SK-N-SH treated with all-trans-retinoic acid at 6 μM for 48 hours (cell line): ENCODE measurements at regions not wholly inside any gene's neighbourhood (a gene's known extent, or its start where the extent isn't known, plus 50 kb on each side); places are given as distances from the start of the nearest gene placed in this dataset.

Experiments used
- ARNTL ChIP-seq: fragments of 450-650 bp; formaldehyde crosslinking; IDR thresholded peaks from 2 replicates; pipeline ENCODE4 v1.5.0; 2020; ENCODE audit warnings: low read depth, mild to moderate bottlenecking, moderate library complexity, borderline replicate concordance
- BACH2 ChIP-seq: fragments of 250-450 bp; sonication (Bioruptor Pico); IDR thresholded peaks from 2 replicates; pipeline ENCODE4 v1.9.0; 2021; ENCODE audit warnings: mild to moderate bottlenecking, borderline replicate concordance
- CREB5 ChIP-seq: fragments of 250-450 bp; sonication (Bioruptor Pico); IDR thresholded peaks from 2 replicates; pipeline ENCODE4 v1.5.1; 2020; ENCODE audit warnings: low read depth, mild to moderate bottlenecking, moderate library complexity
- ESRRG ChIP-seq: fragments of 250-450 bp; sonication (Bioruptor Pico); IDR thresholded peaks from 2 replicates; pipeline ENCODE4 v1.6.1; 2021; ENCODE audit warnings: mild to moderate bottlenecking
- PATZ1 ChIP-seq: fragments of 250-450 bp; sonication (Bioruptor Pico); IDR thresholded peaks from 2 replicates; pipeline ENCODE4 v1.8.0; 2020; ENCODE audit warnings: mild to moderate bottlenecking, moderate library complexity, borderline replicate concordance
- PPARA ChIP-seq: fragments of 250-450 bp; sonication (Bioruptor Pico); IDR thresholded peaks from 2 replicates; pipeline ENCODE4 v1.5.0; 2020; ENCODE audit warnings: mild to moderate bottlenecking, borderline replicate concordance
- TSHZ2 ChIP-seq: fragments of 250-450 bp; sonication (Bioruptor Pico); IDR thresholded peaks from 2 replicates; pipeline ENCODE4 v1.5.0; 2020; ENCODE audit warnings: mild to moderate bottlenecking, moderate library complexity
- ZFP30 ChIP-seq: fragments of 450-650 bp; formaldehyde crosslinking; IDR thresholded peaks from 2 replicates; pipeline ENCODE4 v1.5.0; 2022; ENCODE audit warnings: mild to moderate bottlenecking, moderate library complexity
- ZNF565 ChIP-seq: fragments of 450-650 bp; formaldehyde crosslinking; conservative IDR thresholded peaks from 2 replicates; pipeline ENCODE4 v1.5.0; 2020; ENCODE audit warnings: low read depth, mild to moderate bottlenecking, moderate library complexity
- ZNF70 ChIP-seq: fragments of 450-650 bp; formaldehyde crosslinking; IDR thresholded peaks from 2 replicates; pipeline ENCODE4 v1.5.0; 2020; ENCODE audit warnings: mild to moderate bottlenecking, moderate library complexity

- no peak for TF ChIP-seq PATZ1 (CRISPR knock-in tag)
- TF ChIP-seq ARNTL = no peak
- TF ChIP-seq ESRRG = no peak
- no peak for TF ChIP-seq ZNF565 (CRISPR knock-in tag)
- no peak for TF ChIP-seq CREB5 (CRISPR knock-in tag)
- no peak for TF ChIP-seq BACH2 (CRISPR knock-in tag)
- no peak for TF ChIP-seq ZFP30 (CRISPR knock-in tag)
- TF ChIP-seq ZNF70 (CRISPR knock-in tag) = no peak
- no peak for TF ChIP-seq PPARA (CRISPR knock-in tag)
- no peak for TF ChIP-seq TSHZ2 (CRISPR knock-in tag)
Measured at GRCh38 chr3:65182085-65182484, 494.3 kb upstream of the ADAMTS9 start.
